GM19438 (cell line): ENCODE measurements at regions not wholly inside any gene's neighbourhood (a gene's known extent, or its start where the extent isn't known, plus 50 kb on each side); places are given as distances from the start of the nearest gene placed in this dataset.
"Not testable (repeated sequence)": the region's sequence is repeated elsewhere in the genome, so short reads cannot be mapped to it uniquely, and the experiment has no call there.

Experiments
- ATAC-seq: cut with Tn5 transposase; IDR thresholded peaks from one replicate; pipeline ENCODE4 v1.9.1; 2021; ENCODE audit warnings: low read depth; ENCODE audit not compliant: unreplicated experiment

DNA sequence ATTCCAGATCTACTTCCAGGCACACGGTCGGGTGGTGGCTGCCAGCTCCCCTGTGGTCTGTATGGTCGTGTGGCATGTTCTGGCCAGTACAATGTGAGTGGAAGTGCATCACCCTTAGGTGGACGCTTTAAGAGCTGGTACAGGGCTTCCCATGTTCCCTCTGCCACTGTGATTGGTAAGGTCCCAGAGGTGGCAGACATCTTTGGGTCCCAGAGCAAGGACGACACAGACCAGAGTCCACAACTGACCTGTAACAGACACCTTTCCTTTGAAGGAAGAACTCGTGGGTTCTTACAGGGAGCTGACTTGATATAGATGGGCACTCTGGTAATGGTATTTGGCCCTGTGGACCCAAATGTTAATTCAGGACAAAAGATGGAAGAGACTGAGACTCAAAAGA lies 90.0 kb upstream of the GDNF start:
- ATAC-seq = no peak

DNA sequence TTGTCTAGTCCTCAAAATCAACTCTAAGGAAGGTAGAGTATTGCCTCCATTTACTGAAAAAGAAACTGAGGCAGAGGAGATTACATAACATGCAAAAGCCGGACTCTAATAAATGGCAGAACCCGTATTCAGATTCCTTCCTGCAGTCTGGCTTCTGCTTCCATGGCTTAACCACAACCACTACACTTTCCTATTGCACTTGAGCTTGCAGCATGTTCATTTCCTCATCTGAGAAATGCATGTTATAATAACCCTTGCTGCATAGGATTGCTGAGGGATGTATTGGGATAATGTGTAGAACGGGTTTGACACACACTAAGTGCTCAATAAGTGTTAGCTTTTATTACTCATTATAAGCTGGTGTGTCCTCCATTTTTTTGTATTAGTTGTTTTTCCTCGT lies 87.9 kb upstream of the GDNF start:
- ATAC-seq = not testable (repeated sequence)

DNA sequence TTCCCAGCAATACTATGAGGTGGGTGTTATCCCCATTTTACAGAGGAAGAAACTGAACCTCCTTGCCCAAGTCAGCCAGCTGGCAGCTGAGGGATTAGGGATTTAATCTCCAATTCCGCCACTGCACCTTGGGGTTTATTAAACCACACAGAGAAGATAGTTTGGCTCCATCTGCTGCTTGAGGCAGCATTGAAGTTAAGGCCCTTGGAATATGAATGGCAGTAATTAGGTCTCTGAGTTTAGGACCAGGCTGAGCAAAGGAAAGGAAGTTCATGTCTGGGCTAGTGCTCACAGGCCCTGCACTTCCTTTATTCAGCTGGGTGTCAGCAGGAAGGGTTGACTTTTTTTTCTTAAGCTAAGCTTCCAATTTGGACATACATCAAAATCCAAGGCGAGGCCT lies 86.9 kb upstream of the GDNF start:
- no peak for ATAC-seq

DNA sequence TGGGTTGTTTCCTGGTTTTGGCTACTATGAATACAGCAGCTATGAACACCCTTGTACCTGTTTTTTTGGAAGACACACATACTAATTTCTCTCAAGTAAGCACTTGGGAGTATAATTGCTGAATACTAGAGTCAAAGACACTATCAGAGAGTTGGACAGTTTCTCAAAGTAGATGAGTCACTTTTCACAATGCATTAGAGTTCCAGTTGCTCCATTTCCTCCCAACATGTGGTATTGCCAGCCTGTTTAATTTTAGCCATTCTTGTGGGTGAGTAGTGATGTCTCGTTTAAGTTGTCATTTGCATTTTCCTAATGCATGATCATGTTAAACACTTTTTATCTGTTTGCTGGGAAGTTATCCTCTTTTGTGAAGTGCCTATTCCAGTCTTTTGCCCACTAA lies 81.6 kb upstream of the GDNF start:
- ATAC-seq = no peak

DNA sequence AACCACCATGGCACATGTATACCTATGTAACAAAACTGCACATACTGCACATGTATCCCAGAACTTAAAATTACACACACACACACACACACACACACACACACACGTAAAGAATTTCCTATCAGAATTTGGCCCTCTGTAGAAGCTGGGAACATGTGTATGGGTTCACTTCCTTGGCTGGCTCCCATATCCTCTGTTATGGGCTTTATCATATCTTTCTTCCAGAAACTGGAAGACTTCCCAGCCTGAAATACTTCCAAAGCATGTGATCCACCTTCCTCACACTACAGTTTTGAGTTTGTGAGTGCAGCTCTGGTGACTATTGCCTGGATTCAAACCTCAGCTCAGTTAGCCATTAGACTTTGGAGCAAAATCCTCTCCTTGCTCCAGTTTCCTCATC lies 78.6 kb upstream of the GDNF start:
- ATAC-seq = no peak

DNA sequence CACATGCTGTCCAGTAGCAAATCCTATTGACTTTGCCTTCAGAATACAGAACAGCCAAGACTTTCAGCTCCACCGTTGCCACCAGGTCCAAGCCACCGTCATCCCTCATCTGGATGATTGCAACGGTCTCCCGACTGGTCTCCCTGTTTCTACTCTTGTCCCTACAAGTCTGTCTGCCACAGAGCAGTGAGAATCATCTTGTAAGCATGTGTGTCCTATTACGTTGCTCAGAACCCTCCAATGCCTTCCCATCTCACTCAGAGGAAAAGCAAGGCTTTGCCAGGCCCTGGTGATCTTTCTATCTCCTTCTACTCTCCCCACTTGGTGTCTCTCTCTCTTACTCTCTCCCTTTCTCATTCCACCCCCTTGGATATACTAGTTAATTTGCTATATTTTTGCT lies 76.7 kb upstream of the GDNF start:
- ATAC-seq = no peak

DNA sequence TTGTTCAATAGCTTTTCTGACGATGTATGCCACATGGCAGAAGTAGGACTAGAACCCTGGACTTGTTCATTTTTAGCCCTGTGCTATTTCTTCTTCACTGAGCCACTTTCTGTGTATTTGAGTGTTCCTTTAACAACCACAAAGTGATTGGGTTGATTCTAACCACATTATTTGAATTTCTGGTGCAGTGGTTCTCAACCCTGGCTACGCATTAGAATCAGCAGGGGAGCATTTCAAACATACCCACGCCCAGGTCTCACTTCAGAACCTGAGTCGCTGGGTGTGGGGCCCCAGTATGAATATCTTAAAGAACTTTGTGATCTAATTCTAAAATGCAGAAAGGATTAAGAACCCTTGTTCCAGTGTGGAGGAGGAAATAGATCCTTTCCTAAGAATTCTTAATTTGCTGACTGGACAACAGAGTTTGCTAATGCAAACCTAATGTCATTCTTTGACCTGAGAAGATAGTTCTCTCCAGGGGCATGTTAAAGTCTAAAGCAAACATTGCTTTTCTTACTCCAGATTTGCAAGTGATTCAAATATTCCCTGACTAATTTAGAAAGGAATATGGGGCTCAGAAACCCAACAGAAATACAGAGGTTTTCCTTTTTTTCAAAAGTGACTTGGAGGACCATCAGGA lies 75.4 kb upstream of the GDNF start:
- ATAC-seq = no peak

DNA sequence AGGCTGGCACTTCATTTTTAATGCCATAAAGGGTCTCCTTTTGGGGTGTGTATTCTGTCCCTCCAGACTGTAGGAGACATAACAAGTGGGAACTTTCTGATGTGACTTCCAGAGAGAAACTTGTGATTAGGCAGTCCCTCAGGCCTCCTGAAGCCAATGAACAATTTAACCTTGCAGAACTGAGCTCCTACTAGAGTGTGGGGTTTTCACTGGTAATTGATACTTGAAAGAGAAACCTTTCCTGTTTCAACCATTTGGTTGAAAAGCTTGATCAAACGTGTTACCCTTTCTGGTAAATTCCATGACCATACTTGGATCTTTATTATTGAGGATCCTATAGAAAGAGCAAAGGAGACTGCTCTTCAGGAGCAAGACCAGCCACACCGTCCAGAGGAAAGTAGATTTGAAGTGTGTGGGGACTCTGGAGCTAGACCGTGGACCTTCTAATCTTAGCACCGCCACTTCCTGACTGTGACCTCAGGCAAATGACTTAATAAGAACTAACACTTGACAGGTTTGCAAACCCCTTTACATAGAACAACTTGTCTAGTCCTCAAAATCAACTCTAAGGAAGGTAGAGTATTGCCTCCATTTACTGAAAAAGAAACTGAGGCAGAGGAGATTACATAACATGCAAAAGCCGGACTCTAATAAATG lies 69.9 kb upstream of the GDNF start:
- ATAC-seq = peak; percentile 87

DNA sequence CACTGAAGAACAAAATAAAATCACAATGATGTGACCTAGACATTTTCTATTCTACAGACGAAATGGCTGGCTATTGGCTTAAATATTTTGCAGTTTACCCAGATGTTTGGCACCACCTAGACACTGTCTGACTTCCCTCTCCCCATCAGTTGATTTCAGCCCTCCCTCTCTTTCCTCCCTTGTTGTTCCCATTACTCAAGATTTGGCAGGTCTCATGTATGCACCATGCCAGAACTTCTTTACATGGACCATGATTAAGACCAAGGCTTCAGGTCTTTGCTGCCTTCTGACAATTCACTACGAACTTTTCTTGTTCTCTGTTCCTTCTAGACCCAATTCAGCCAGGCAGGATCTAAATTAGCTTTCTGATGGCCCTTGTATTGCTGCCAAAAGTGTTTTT lies 66.6 kb upstream of the GDNF start:
- no peak for ATAC-seq

DNA sequence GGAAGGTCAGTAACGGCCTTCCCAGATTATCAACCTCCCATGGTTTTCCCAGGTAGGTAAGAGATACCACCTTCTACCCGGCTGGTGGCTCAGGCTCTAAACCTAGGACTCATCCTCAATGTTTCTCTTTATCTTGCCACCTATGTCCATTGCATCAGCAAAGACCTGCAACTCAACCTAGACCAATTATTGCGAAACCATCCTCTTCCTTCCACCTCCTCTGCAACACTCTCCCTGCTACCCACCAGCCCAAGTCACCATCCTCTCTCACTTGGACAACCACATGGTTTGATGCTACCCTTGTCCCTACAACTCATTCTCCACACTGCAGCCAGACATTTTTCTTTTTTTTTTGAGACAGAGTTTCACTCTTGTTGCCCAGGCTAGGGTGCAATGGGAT lies 65.4 kb upstream of the GDNF start:
- ATAC-seq = no peak

DNA sequence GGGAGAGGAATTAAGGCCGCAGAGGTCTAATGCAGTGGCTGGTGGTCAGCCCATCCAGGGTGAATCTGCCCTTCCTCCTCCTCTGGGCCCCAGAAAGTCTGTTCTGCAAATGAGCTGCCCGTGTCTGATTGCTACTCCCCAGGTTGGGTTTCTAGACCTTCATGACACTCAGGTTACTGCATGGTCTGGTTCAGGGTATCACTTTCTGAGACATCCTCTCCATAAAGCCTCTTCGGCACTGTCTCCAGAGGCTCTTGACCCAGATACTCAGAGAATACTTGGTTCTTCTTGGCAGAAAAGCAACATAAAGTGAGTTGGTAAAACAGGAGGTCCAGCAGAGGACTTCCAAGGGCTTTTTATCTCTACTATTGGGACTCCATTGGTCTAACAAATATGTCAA lies 62.5 kb upstream of the GDNF start:
- no peak for ATAC-seq

DNA sequence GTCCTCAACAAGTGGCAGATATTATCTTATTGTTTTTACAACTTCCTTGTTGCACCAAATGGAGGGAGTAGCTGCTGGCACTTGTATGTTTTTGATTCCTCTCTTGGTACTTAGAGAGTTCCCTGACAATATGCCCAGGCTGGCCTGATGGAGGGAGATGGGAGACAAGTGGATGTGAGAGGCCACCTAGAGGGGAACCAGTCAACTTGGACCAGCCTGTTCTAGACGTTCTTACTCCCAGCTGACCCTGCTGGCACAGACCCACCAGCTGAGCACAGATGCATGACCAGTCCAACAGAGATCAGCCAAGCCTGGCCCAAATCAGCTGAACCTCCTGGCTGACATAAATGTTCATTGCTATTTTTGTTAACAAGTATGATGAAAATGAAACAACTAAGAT lies 60.9 kb upstream of the GDNF start:
- no peak for ATAC-seq

DNA sequence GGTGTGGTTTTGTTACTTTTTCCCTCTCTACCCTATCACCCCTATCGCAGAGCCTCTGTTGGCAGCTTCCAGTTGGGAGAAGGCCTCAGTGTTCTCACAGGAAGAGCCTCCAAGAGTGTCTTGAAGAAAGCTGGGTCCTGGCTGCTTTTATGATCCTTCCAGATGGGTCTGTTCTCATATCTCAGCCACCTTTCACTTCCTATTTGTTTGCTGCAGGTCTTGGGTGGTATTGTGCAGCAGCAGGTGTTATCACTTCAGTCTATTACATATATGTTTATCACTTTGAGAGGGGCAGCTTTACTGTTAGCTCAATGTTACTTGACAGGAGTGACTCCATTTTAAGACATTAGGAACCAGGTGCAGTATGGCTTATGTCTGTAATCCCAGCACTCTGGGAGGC lies 59.2 kb upstream of the GDNF start:
- ATAC-seq = no peak

DNA sequence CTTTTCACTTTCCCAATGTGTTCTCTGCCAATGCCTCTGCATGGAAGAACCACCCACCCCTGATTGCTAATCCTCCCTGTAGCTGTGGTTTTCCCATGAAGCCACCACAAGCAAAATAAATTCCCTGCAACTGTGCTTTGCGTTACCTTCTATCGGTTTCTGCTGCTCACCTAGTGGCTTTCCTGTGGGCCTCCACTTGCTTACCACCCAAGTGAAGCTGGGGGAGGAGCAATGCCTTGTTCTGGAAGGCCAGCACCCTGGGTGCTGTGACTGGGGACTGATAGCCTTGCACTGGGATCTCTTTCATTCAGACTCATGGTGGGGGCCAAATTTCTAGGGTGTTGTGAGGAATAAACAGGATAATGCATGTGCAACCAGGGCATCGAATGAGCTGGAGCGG lies 56.3 kb upstream of the GDNF start:
- ATAC-seq = no peak

DNA sequence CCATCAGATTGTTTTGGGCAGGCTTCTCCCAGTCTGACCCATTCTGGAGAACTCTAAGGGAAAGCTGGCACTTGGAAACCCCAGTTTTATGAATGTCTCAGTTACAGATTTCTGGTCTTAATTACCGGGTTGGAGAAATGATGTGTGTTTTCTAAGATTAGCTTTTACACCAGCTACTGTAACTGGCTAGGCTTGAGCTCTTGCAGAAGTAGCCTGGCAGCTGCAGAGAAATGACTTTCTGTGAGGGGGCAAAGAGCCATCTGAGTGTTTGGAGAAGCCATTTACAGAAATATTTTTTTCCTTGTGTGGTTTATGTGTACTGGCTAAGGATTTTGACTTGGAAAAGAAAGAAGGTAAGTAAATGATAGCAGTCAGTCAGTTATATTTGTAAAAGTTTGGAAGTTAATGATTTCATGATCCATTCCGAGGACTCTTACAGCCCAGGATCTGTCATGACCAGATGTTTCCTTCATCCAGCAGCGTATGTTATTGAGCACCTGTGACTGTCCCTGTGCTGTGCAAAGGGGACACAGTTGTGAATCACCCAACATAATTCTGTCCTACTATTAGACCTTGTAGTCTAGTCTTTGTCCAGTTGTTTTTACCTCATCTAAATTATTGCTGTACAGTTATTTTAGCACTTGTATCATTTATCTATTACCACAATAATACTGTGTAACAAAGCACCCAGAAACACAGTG lies 53.7 kb upstream of the GDNF start:
- ATAC-seq = no peak

DNA sequence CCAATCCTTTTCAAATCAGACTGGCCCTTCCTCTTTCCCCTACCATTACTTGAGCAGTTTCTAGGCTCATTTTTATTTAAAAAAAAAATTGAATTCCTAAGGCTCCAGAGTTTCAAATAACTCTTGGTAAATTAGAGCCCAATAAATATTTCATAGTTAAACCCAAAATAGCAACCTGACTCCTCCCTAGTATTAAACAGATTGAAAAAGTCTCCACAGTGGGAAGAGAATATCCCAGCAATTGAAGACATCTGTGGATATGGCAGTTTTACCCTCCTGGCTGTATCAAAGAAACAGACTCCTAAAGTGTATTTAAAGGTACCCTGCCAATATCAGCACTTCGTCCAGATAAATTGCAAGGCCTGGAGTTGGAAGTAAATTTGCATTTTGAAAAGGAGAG lies 52.7 kb upstream of the GDNF start:
- ATAC-seq = no peak

DNA sequence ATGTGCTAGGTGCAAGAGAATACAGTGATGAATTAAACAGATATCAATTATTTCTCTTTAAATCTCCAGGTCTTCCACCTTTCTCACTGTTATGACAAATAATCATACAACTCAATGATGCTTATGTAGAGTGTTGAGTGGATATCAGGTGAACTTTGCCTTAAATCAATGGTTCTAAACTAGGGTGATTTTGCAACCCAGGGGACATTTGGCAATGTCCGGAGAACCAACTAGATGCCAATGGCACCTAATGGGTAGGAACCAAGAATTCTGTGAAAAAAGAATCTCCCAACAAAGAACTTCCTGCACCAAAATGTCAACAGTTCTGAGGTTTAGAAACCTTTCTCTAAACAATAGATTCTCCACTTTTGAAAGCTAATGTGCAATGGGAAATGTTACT lies 52.0 kb upstream of the GDNF start:
- no peak for ATAC-seq

DNA sequence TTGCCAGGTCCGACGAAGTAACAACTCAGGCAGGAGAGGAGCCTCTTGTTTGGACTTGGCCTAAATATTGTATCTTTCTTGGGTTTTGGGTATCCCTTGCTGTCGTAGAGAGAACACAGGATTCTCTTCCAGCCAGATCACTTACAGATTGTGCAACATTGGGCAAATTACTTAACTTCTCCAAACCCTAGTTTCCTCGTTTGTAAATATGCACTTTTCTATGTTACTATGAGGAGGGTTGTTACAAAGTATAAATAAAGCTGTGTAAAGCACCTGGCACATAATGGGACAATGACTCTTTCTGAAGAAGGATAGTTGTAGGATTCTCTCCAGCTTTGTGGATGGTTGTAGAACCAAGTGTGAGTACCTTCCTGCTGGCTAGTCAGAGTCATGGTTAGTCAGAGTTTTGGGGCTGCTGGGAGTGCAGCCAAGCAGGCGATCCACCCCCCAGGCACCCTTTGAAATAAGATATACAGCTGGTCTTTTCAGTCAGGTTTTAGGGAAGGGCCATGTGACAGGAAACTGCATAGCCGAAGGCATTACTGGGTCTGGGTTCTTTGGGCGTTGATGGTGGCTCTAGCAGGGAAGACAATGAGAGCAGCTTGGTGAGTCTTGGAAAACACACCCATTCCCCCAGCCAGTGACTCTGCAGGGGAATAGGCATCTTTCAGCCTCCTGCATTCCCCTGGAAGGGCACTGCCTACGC lies 49.9 kb upstream of the GDNF start:
- no peak for ATAC-seq
